WTC11 (cell line): ENCODE measurements at regions not wholly inside any gene's neighbourhood (a gene's known extent, or its start where the extent isn't known, plus 50 kb on each side); places are given as distances from the start of the nearest gene placed in this dataset.

Experiments used
- ATAC-seq: fragments of 200-7000 bp; cut with Tn5 transposase; 2 replicates; pipeline ENCODE4 v1.10.0; 2021; ENCODE audit warnings: mild to moderate bottlenecking, moderate library complexity
- CTCF ChIA-PET: fragments of 300-600 bp; sonication (Branson Sonifier 250); formaldehyde crosslinking; loops from one replicate; lab custom pipeline; 2021; ENCODE audit warnings: antibody characterized with exemption; lab: Charles Lee
- POLR2A ChIA-PET: fragments of 350-600 bp; sonication (Branson Sonifier 250); formaldehyde crosslinking; loops from one replicate; lab custom pipeline; 2021; ENCODE audit warnings: antibody characterized with exemption; lab: Charles Lee
- DNase-seq: peaks from one replicate; pipeline ENCODE4 v3.0.0; 2021; ENCODE audit warnings: low spot score
- H3K27ac Mint-ChIP-seq: 2 replicates; pipeline ENCODE4 v1.8.0; 2021; ENCODE audit warnings: mixed read lengths
- H3K27me3 Mint-ChIP-seq: 2 replicates; pipeline ENCODE4 v1.8.0; 2021; ENCODE audit warnings: low read depth, mild to moderate bottlenecking, moderate library complexity, mixed read lengths
- H3K36me3 Mint-ChIP-seq: 2 replicates; pipeline ENCODE4 v1.8.0; 2021; ENCODE audit warnings: mixed read lengths
- H3K4me1 Mint-ChIP-seq: 2 replicates; pipeline ENCODE4 v1.8.0; 2022; ENCODE audit warnings: mixed read lengths
- H3K4me3 Mint-ChIP-seq: 2 replicates; pipeline ENCODE4 v1.8.0; 2021; ENCODE audit warnings: mild to moderate bottlenecking, moderate library complexity, mixed read lengths
- H3K9me3 Mint-ChIP-seq: 2 replicates; pipeline ENCODE4 v1.8.0; 2021; ENCODE audit warnings: mixed read lengths
- EMX1 ChIP-seq: fragments of 250-450 bp; sonication (Bioruptor Pico); IDR thresholded peaks from 2 replicates; pipeline ENCODE4 v1.8.0; 2021; ENCODE audit warnings: mild to moderate bottlenecking
- HMGXB4 ChIP-seq: sonication (generic); formaldehyde crosslinking; IDR thresholded peaks from 2 replicates; pipeline ENCODE4 v1.8.1; 2023; ENCODE audit warnings: mild to moderate bottlenecking, moderate library complexity, missing genetic modification reagents
- IRF2 ChIP-seq: sonication (generic); formaldehyde crosslinking; IDR thresholded peaks from 2 replicates; pipeline ENCODE4 v1.8.0; 2022; ENCODE audit warnings: low read depth, missing genetic modification reagents, borderline replicate concordance
- JAZF1 ChIP-seq: fragments of 250-450 bp; sonication (Bioruptor Pico); IDR thresholded peaks from 2 replicates; pipeline ENCODE4 v1.9.0; 2021; ENCODE audit warnings: moderate library complexity, mild to moderate bottlenecking, inconsistent platforms
- JUN ChIP-seq: sonication (generic); formaldehyde crosslinking; IDR thresholded peaks from 2 replicates; pipeline ENCODE4 v1.8.0; 2023; ENCODE audit warnings: mild to moderate bottlenecking, missing genetic modification reagents
- PREB ChIP-seq: sonication (generic); formaldehyde crosslinking; IDR thresholded peaks from 2 replicates; pipeline ENCODE4 v1.8.1; 2022; ENCODE audit warnings: mild to moderate bottlenecking, missing genetic modification reagents, moderate library complexity, borderline replicate concordance
- SMAD3 ChIP-seq: sonication (generic); formaldehyde crosslinking; IDR thresholded peaks from 2 replicates; pipeline ENCODE4 v1.8.0; 2022; ENCODE audit warnings: missing genetic modification reagents, mild to moderate bottlenecking, borderline replicate concordance
- TEAD4 ChIP-seq: sonication (generic); formaldehyde crosslinking; IDR thresholded peaks from 2 replicates; pipeline ENCODE4 v1.8.0; 2022; ENCODE audit warnings: mild to moderate bottlenecking, missing genetic modification reagents
- USF2 ChIP-seq: sonication (generic); formaldehyde crosslinking; IDR thresholded peaks from 2 replicates; pipeline ENCODE4 v1.8.1; 2023; ENCODE audit warnings: mild to moderate bottlenecking, missing genetic modification reagents, moderate library complexity
- ZBTB21 ChIP-seq: sonication (generic); formaldehyde crosslinking; IDR thresholded peaks from 2 replicates; pipeline ENCODE4 v1.8.1; 2023; ENCODE audit warnings: mild to moderate bottlenecking, missing genetic modification reagents, borderline replicate concordance
- ZNF138 ChIP-seq: sonication (generic); formaldehyde crosslinking; conservative IDR thresholded peaks from 2 replicates; pipeline ENCODE4 v1.8.1; 2022; ENCODE audit warnings: mild to moderate bottlenecking, moderate library complexity, missing genetic modification reagents
- ZNF263 ChIP-seq: sonication (generic); formaldehyde crosslinking; IDR thresholded peaks from 2 replicates; pipeline ENCODE4 v1.8.1; 2022; ENCODE audit warnings: low read depth, mild to moderate bottlenecking, moderate library complexity, missing genetic modification reagents
- ZNF396 ChIP-seq: fragments of 250-450 bp; sonication (Bioruptor Pico); IDR thresholded peaks from 2 replicates; pipeline ENCODE4 v1.8.0; 2021; ENCODE audit warnings: mild to moderate bottlenecking, moderate library complexity, borderline replicate concordance
- ZNF416 ChIP-seq: fragments of 250-450 bp; sonication (Bioruptor Pico); IDR thresholded peaks from 2 replicates; pipeline ENCODE4 v1.9.0; 2021; ENCODE audit warnings: mild to moderate bottlenecking, inconsistent platforms
- TF ChIP-seq, protein P1 (sequence below): fragments of 250-450 bp; sonication (Bioruptor Pico); IDR thresholded peaks from 2 replicates; pipeline ENCODE4 v1.9.0; 2021; ENCODE audit warnings: mild to moderate bottlenecking
- TF ChIP-seq, protein P2 (sequence below): fragments of 250-450 bp; sonication (Bioruptor Pico); IDR thresholded peaks from 2 replicates; pipeline ENCODE4 v1.9.0; 2021; ENCODE audit warnings: mild to moderate bottlenecking
- TF ChIP-seq, protein P3 (sequence below): sonication (generic); formaldehyde crosslinking; IDR thresholded peaks from 2 replicates; pipeline ENCODE4 v1.8.1; 2023; ENCODE audit warnings: mild to moderate bottlenecking, missing genetic modification reagents, borderline replicate concordance
- TF ChIP-seq, protein P4 (sequence below): sonication (generic); formaldehyde crosslinking; IDR thresholded peaks from 2 replicates; pipeline ENCODE4 v1.8.0; 2022; ENCODE audit warnings: mild to moderate bottlenecking, missing genetic modification reagents

GRCh38 chr10:132124201-132124920 lies 58.6 kb downstream of the JAKMIP3 start:
- no peaks in the 10 kb centered on the region for H3K36me3 Mint-ChIP-seq
- CTCF ChIA-PET: no interaction called here
- TF ChIP-seq JAZF1 (CRISPR knock-in tag) (no peak), ZNF138 (no peak), TEAD4 (CRISPR knock-in tag) (no peak), ZNF263 (CRISPR knock-in tag) (no peak), ZNF416 (CRISPR knock-in tag) (no peak), HMGXB4 (CRISPR knock-in tag) (no peak), PREB (CRISPR knock-in tag) (no peak), ZNF396 (no peak), ZBTB21 (CRISPR knock-in tag) (no peak)
- TF ChIP-seq, protein P1, sequence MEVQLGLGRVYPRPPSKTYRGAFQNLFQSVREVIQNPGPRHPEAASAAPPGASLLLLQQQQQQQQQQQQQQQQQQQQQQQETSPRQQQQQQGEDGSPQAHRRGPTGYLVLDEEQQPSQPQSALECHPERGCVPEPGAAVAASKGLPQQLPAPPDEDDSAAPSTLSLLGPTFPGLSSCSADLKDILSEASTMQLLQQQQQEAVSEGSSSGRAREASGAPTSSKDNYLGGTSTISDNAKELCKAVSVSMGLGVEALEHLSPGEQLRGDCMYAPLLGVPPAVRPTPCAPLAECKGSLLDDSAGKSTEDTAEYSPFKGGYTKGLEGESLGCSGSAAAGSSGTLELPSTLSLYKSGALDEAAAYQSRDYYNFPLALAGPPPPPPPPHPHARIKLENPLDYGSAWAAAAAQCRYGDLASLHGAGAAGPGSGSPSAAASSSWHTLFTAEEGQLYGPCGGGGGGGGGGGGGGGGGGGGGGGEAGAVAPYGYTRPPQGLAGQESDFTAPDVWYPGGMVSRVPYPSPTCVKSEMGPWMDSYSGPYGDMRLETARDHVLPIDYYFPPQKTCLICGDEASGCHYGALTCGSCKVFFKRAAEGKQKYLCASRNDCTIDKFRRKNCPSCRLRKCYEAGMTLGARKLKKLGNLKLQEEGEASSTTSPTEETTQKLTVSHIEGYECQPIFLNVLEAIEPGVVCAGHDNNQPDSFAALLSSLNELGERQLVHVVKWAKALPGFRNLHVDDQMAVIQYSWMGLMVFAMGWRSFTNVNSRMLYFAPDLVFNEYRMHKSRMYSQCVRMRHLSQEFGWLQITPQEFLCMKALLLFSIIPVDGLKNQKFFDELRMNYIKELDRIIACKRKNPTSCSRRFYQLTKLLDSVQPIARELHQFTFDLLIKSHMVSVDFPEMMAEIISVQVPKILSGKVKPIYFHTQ (CRISPR knock-in tag): no peak
- TF ChIP-seq, protein P2, sequence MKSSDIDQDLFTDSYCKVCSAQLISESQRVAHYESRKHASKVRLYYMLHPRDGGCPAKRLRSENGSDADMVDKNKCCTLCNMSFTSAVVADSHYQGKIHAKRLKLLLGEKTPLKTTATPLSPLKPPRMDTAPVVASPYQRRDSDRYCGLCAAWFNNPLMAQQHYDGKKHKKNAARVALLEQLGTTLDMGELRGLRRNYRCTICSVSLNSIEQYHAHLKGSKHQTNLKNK (CRISPR knock-in tag): no peak
- TF ChIP-seq, protein P3, sequence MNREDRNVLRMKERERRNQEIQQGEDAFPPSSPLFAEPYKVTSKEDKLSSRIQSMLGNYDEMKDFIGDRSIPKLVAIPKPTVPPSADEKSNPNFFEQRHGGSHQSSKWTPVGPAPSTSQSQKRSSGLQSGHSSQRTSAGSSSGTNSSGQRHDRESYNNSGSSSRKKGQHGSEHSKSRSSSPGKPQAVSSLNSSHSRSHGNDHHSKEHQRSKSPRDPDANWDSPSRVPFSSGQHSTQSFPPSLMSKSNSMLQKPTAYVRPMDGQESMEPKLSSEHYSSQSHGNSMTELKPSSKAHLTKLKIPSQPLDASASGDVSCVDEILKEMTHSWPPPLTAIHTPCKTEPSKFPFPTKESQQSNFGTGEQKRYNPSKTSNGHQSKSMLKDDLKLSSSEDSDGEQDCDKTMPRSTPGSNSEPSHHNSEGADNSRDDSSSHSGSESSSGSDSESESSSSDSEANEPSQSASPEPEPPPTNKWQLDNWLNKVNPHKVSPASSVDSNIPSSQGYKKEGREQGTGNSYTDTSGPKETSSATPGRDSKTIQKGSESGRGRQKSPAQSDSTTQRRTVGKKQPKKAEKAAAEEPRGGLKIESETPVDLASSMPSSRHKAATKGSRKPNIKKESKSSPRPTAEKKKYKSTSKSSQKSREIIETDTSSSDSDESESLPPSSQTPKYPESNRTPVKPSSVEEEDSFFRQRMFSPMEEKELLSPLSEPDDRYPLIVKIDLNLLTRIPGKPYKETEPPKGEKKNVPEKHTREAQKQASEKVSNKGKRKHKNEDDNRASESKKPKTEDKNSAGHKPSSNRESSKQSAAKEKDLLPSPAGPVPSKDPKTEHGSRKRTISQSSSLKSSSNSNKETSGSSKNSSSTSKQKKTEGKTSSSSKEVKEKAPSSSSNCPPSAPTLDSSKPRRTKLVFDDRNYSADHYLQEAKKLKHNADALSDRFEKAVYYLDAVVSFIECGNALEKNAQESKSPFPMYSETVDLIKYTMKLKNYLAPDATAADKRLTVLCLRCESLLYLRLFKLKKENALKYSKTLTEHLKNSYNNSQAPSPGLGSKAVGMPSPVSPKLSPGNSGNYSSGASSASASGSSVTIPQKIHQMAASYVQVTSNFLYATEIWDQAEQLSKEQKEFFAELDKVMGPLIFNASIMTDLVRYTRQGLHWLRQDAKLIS (CRISPR knock-in tag): no peak
- POLR2A ChIA-PET: no interaction called here
- H3K27ac Mint-ChIP-seq: no peak overlapping the region
- no peaks in the 10 kb centered on the region for H3K9me3 Mint-ChIP-seq
- H3K27me3 Mint-ChIP-seq: no peaks in the 10 kb centered on the region
- H3K4me3 Mint-ChIP-seq: no peak overlapping the region
- ATAC-seq (no peak), DNase-seq (no peak)
- peaks cover 6% of the 10 kb centered on the region for H3K4me1 Mint-ChIP-seq

- DNase-seq (peak; percentile 46), ATAC-seq (peak; percentile 67)
- H3K27ac Mint-ChIP-seq: no peak overlapping the region
- H3K4me3 Mint-ChIP-seq: no peak overlapping the region
- POLR2A ChIA-PET: no interaction called here
- H3K27me3 Mint-ChIP-seq: no peaks in the 10 kb centered on the region
- TF ChIP-seq IRF2 (no peak), SMAD3 (no peak), JUN (CRISPR knock-in tag) (no peak), EMX1 (CRISPR knock-in tag) (no peak), ZBTB21 (CRISPR knock-in tag) (no peak), USF2 (CRISPR knock-in tag) (no peak)
- TF ChIP-seq, protein P4, sequence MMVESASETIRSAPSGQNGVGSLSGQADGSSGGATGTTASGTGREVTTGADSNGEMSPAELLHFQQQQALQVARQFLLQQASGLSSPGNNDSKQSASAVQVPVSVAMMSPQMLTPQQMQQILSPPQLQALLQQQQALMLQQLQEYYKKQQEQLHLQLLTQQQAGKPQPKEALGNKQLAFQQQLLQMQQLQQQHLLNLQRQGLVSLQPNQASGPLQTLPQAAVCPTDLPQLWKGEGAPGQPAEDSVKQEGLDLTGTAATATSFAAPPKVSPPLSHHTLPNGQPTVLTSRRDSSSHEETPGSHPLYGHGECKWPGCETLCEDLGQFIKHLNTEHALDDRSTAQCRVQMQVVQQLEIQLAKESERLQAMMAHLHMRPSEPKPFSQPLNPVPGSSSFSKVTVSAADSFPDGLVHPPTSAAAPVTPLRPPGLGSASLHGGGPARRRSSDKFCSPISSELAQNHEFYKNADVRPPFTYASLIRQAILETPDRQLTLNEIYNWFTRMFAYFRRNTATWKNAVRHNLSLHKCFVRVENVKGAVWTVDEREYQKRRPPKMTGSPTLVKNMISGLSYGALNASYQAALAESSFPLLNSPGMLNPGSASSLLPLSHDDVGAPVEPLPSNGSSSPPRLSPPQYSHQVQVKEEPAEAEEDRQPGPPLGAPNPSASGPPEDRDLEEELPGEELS (CRISPR knock-in tag): no peak
- no peaks in the 10 kb centered on the region for H3K9me3 Mint-ChIP-seq
- H3K36me3 Mint-ChIP-seq: no peaks in the 10 kb centered on the region
- H3K4me1 Mint-ChIP-seq: peaks cover 5% of the 10 kb centered on the region; the same call in 1 of the 2 replicates
- CTCF ChIA-PET: interaction anchor here (0.6 to 2.2 kb wide), 2 partner anchors 8 to 13 kb away, joined by 3 to 8 read pairs; no protein-coding TSS in a partner anchor
Measured at GRCh38 chr10:132129431-132129830, 57.3 kb upstream of the DPYSL4 start.
